K562 (cell line): ENCODE measurements at regions not wholly inside any gene's neighbourhood (a gene's known extent, or its start where the extent isn't known, plus 50 kb on each side); places are given as distances from the start of the nearest gene placed in this dataset.
"Not testable (repeated sequence)": the region's sequence is repeated elsewhere in the genome, so short reads cannot be mapped to it uniquely, and the experiment has no call there.

ENCODE experiments used
- BCLAF1 ChIP-seq, 2 experiments: fragments of 450-650 bp in 1 of 2; IDR thresholded peaks; 2 replicates each; pipeline ENCODE4 v1.6.1; 2011 to 2017; ENCODE audit warnings: low read depth in 2 of 2, antibody characterized with exemption in 1 of 2, borderline replicate concordance in 1 of 2, low read length in 1 of 2, mild to moderate bottlenecking in 1 of 2, mixed read lengths in 1 of 2; ENCODE audit not compliant: control insufficient read depth in 1 of 2
- BRCA1 ChIP-seq, 2 experiments: fragments of 450-650 bp in 1 of 2; sonication (generic) in 1 of 2; formaldehyde crosslinking in 1 of 2; IDR thresholded peaks; 2 replicates each; pipeline versions ENCODE4 v1.5.0 to v1.6.1; 2017 to 2020; ENCODE audit warnings: mild to moderate bottlenecking in 1 of 2, missing genetic modification reagents in 1 of 2
- EZH2 ChIP-seq: IDR thresholded peaks from 2 replicates; pipeline ENCODE4 v1.6.1; 2012; ENCODE audit warnings: low read depth, mild to moderate bottlenecking, inconsistent platforms, low read length, borderline replicate concordance
- MXD1 ChIP-seq: fragments of 250-450 bp; sonication (Bioruptor Pico); IDR thresholded peaks from 2 replicates; pipeline ENCODE4 v1.8.0; 2021; ENCODE audit warnings: borderline replicate concordance, mild to moderate bottlenecking, moderate library complexity; ENCODE audit not compliant: poor library complexity, severe bottlenecking
- NFATC3 ChIP-seq: fragments of 450-650 bp; IDR thresholded peaks from 2 replicates; pipeline ENCODE4 v1.6.1; 2017; ENCODE audit warnings: mild to moderate bottlenecking
- SMC3 ChIP-seq: conservative IDR thresholded peaks from 2 replicates; pipeline ENCODE4 v1.6.1; 2011; ENCODE audit warnings: low read depth, low read length, improper control_type of control experiment; ENCODE audit not compliant: insufficient read depth
- SREBF2 ChIP-seq: sonication (generic); formaldehyde crosslinking; IDR thresholded peaks from 2 replicates; pipeline ENCODE4 v1.4.0; 2020; ENCODE audit warnings: mild to moderate bottlenecking, missing genetic modification reagents
- YY1 ChIP-seq, 3 experiments: IDR thresholded peaks; 2 replicates each; pipeline ENCODE4 v1.6.1; 2011; ENCODE audit warnings: low read length in 2 of 3, mild to moderate bottlenecking in 2 of 3, moderate library complexity in 2 of 3, borderline replicate concordance in 1 of 3, control low read depth in 1 of 3, low read depth in 1 of 3; ENCODE audit not compliant: insufficient read depth in 3 of 3, insufficient replicate concordance in 2 of 3, control insufficient read depth in 1 of 3, insufficient read length in 1 of 3; ENCODE audit errors: extremely low read depth in 1 of 3
- ZNF24 ChIP-seq: fragments of 450-650 bp; IDR thresholded peaks from 2 replicates; pipeline ENCODE4 v1.6.1; 2016
- TF ChIP-seq, protein P1 (sequence below), 2 experiments: fragments of 450-650 bp; IDR thresholded peaks; 2 replicates each; pipeline ENCODE4 v1.6.1; 2016
- TF ChIP-seq, protein P2 (sequence below), 3 experiments: IDR thresholded peaks in 2 of 3; conservative IDR thresholded peaks in 1 of 3; 2 replicates each; pipeline ENCODE4 v1.5.1; 2011 to 2012; ENCODE audit warnings: low read length in 3 of 3, mild to moderate bottlenecking in 3 of 3, control low read depth in 2 of 3, improper control_type of control experiment in 1 of 3, inconsistent platforms in 1 of 3, low read depth in 1 of 3, mixed read lengths in 1 of 3, moderate library complexity in 1 of 3; ENCODE audit not compliant: insufficient read depth in 2 of 3
- TF ChIP-seq, protein P3 (sequence below): fragments of 250-450 bp; sonication (Bioruptor Pico); IDR thresholded peaks from 2 replicates; pipeline ENCODE4 v1.4.0; 2020; ENCODE audit warnings: mild to moderate bottlenecking, moderate library complexity
- TF ChIP-seq, protein P4 (sequence below): sonication (generic); formaldehyde crosslinking; IDR thresholded peaks from 2 replicates; pipeline ENCODE4 v1.8.1; 2022; ENCODE audit warnings: missing genetic modification reagents

- TF ChIP-seq NFATC3; BRCA1 (IDR thresholded peaks at IDR 0.05); BRCA1 (CRISPR knock-in tag; IDR thresholded peaks at IDR 0.05); EZH2; SREBF2 (CRISPR knock-in tag); ZNF24; SMC3; YY1 (IDR thresholded peaks at IDR 0.05; ENCODE audit: borderline replicate concordance in 1 of 3, control insufficient read depth in 1 of 3, extremely low read depth in 1 of 3, insufficient read depth in 3 of 3, insufficient read length in 1 of 3, insufficient replicate concordance in 2 of 3, low read depth in 1 of 3, low read length in 2 of 3); MXD1 (CRISPR knock-in tag); BCLAF1 (IDR thresholded peaks at IDR 0.05; ENCODE audit: borderline replicate concordance in 1 of 2, control insufficient read depth in 1 of 2, low read depth in 2 of 2, low read length in 1 of 2): not testable (repeated sequence)
- TF ChIP-seq, protein P1, sequence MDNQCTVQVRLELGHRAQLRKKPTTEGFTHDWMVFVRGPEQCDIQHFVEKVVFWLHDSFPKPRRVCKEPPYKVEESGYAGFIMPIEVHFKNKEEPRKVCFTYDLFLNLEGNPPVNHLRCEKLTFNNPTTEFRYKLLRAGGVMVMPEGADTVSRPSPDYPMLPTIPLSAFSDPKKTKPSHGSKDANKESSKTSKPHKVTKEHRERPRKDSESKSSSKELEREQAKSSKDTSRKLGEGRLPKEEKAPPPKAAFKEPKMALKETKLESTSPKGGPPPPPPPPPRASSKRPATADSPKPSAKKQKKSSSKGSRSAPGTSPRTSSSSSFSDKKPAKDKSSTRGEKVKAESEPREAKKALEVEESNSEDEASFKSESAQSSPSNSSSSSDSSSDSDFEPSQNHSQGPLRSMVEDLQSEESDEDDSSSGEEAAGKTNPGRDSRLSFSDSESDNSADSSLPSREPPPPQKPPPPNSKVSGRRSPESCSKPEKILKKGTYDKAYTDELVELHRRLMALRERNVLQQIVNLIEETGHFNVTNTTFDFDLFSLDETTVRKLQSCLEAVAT (IDR thresholded peaks at IDR 0.05), result not testable (repeated sequence)
- TF ChIP-seq, protein P2, sequence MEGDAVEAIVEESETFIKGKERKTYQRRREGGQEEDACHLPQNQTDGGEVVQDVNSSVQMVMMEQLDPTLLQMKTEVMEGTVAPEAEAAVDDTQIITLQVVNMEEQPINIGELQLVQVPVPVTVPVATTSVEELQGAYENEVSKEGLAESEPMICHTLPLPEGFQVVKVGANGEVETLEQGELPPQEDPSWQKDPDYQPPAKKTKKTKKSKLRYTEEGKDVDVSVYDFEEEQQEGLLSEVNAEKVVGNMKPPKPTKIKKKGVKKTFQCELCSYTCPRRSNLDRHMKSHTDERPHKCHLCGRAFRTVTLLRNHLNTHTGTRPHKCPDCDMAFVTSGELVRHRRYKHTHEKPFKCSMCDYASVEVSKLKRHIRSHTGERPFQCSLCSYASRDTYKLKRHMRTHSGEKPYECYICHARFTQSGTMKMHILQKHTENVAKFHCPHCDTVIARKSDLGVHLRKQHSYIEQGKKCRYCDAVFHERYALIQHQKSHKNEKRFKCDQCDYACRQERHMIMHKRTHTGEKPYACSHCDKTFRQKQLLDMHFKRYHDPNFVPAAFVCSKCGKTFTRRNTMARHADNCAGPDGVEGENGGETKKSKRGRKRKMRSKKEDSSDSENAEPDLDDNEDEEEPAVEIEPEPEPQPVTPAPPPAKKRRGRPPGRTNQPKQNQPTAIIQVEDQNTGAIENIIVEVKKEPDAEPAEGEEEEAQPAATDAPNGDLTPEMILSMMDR (IDR thresholded peaks at IDR 0.05 in 2 of 3, conservative IDR thresholded peaks at IDR 0.05 in 1 of 3; ENCODE audit: insufficient read depth in 2 of 3, low read depth in 1 of 3, low read length in 3 of 3), result not testable (repeated sequence)
- TF ChIP-seq, protein P3, sequence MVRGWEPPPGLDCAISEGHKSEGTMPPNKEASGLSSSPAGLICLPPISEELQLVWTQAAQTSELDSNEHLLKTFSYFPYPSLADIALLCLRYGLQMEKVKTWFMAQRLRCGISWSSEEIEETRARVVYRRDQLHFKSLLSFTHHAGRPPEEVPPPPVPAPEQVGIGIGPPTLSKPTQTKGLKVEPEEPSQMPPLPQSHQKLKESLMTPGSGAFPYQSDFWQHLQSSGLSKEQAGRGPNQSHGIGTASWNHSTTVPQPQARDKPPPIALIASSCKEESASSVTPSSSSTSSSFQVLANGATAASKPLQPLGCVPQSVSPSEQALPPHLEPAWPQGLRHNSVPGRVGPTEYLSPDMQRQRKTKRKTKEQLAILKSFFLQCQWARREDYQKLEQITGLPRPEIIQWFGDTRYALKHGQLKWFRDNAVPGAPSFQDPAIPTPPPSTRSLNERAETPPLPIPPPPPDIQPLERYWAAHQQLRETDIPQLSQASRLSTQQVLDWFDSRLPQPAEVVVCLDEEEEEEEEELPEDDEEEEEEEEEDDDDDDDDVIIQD (CRISPR knock-in tag), result not testable (repeated sequence)
- TF ChIP-seq, protein P4, sequence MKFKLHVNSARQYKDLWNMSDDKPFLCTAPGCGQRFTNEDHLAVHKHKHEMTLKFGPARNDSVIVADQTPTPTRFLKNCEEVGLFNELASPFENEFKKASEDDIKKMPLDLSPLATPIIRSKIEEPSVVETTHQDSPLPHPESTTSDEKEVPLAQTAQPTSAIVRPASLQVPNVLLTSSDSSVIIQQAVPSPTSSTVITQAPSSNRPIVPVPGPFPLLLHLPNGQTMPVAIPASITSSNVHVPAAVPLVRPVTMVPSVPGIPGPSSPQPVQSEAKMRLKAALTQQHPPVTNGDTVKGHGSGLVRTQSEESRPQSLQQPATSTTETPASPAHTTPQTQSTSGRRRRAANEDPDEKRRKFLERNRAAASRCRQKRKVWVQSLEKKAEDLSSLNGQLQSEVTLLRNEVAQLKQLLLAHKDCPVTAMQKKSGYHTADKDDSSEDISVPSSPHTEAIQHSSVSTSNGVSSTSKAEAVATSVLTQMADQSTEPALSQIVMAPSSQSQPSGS (CRISPR knock-in tag), result not testable (repeated sequence)
Measured at GRCh38 chr1:14177866-14178265, 420.6 kb upstream of the KAZN start.
